ENCODE measurements at regions not wholly inside any gene's neighbourhood (a gene's known extent, or its start where the extent isn't known, plus 50 kb on each side); places are given as distances from the start of the nearest gene placed in this dataset.

DNA sequence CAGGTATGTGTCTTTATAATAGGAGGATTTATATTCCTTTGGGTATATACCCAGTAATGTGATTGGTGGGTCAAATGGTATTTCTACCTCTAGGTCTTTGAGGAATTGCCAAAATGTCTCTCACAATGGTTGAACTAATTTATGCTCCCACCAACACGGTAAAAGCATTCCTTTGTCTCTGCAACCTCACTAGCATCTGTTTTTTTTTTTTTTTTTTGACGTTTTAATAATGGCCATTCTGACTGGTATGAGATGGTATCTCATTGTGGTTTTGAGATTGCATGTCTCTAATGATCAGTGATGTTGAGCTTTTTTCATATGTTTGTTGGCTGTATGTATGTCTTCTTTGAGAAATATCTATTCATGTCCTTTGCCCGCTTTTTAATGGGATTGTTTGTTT is 144.9 kb upstream of the RGS17 start:
- TF ChIP-seq CTCF (conservative IDR thresholded peaks at IDR 0.05 in 1 of 2, IDR thresholded peaks at IDR 0.05 in 1 of 2; ENCODE audit: low read depth in 1 of 2, low read length in 2 of 2) = no peak
- TF ChIP-seq EZH2 (IDR thresholded peaks at IDR 0.05; ENCODE audit: low read length, missing control alignments) = no peak

All from fibroblast of lung (primary cell).